ENCODE measurements at regions not wholly inside any gene's neighbourhood (a gene's known extent, or its start where the extent isn't known, plus 50 kb on each side); places are given as distances from the start of the nearest gene placed in this dataset.

GRCh38 chr7:79897166-79897565, 237.5 kb upstream of the GNAI1 start:
- Histone ChIP-seq H2AFZ (ENCODE audit: low read depth, low read length) (no peak overlapping the region), H3K4me3 (replicated peaks in 1 of 3; ENCODE audit: insufficient read depth in 1 of 3, low read depth in 1 of 3, low read length in 3 of 3) (no peak overlapping the region), H3K36me3 (ENCODE audit: control insufficient read depth in 2 of 2, extremely low read depth in 1 of 2, insufficient read depth in 2 of 2, low read length in 2 of 2) (no peaks in the 10 kb centered on the region), H3K27ac (ENCODE audit: insufficient read depth, low read depth, low read length) (no peak overlapping the region), H3K4me1 (ENCODE audit: control insufficient read depth, extremely low read depth, insufficient read depth, low read length) (no peaks in the 10 kb centered on the region), H3K9me3 (replicated peaks; ENCODE audit: control insufficient read depth, insufficient read depth, low read length) (no peaks in the 10 kb centered on the region), H3K9ac (replicated peaks; ENCODE audit: extremely low read depth, insufficient read depth, low read length) (no peak overlapping the region), H3K79me2 (ENCODE audit: control insufficient read depth, insufficient read depth, low read length) (no peaks in the 10 kb centered on the region), H3K9me1 (replicated peaks; ENCODE audit: control insufficient read depth, extremely low read depth, insufficient read depth, low read length) (no peaks in the 10 kb centered on the region), H3K4me2 (ENCODE audit: insufficient read depth, low read length) (no peak overlapping the region), H4K20me1 (replicated peaks; ENCODE audit: control insufficient read depth, extremely low read depth, insufficient read depth, low read length) (no peaks in the 10 kb centered on the region), H3K27me3 (ENCODE audit: control insufficient read depth in 2 of 2, insufficient read depth in 2 of 2, low read length in 2 of 2) (no peaks in the 10 kb centered on the region)
- DNase-seq (ENCODE audit: low read depth, low spot score) (no peak), FAIRE-seq (no peak)
- no TSS peak for BruUV-seq (replicated peaks)
- dilution Hi-C loops (cut with MboI; ENCODE audit: extremely low pct_ligation_motif_present, low sequenced_read_pairs) (no loop called here), intact Hi-C loops (cut with micrococcal nuclease) (no loop called here)
- POLR2A ChIA-PET = no interaction called here
- CTCF ChIA-PET = no interaction called here
- no peak for TF ChIP-seq JUN (IDR thresholded peaks at IDR 0.05; ENCODE audit: borderline replicate concordance, insufficient read depth, insufficient read length, low read depth)
- TF ChIP-seq EZH2 (IDR thresholded peaks at IDR 0.05; ENCODE audit: borderline replicate concordance, low read depth, low read length, severe bottlenecking) = no peak
- no peak for TF ChIP-seq CTCF (IDR thresholded peaks at IDR 0.05; ENCODE audit: extremely low read depth in 1 of 2, insufficient read depth in 1 of 2, low read depth in 1 of 2, low read length in 2 of 2)
- TF ChIP-seq MYC (IDR thresholded peaks at IDR 0.05; ENCODE audit: low read depth, low read length) = no peak
- no peak for TF ChIP-seq MAX (IDR thresholded peaks at IDR 0.05; ENCODE audit: insufficient read depth, insufficient read length)

- Histone ChIP-seq H3K9me1 (replicated peaks; ENCODE audit: control insufficient read depth, extremely low read depth, insufficient read depth, low read length) (no peaks in the 10 kb centered on the region), H3K4me3 (replicated peaks in 1 of 3; ENCODE audit: insufficient read depth in 1 of 3, low read depth in 1 of 3, low read length in 3 of 3) (no peak overlapping the region), H3K9me3 (replicated peaks; ENCODE audit: control insufficient read depth, insufficient read depth, low read length) (no peaks in the 10 kb centered on the region), H3K4me1 (ENCODE audit: control insufficient read depth, extremely low read depth, insufficient read depth, low read length) (no peaks in the 10 kb centered on the region), H3K4me2 (ENCODE audit: insufficient read depth, low read length) (no peak overlapping the region), H4K20me1 (replicated peaks; ENCODE audit: control insufficient read depth, extremely low read depth, insufficient read depth, low read length) (no peaks in the 10 kb centered on the region), H3K27ac (ENCODE audit: insufficient read depth, low read depth, low read length) (no peak overlapping the region), H2AFZ (ENCODE audit: low read depth, low read length) (no peak overlapping the region), H3K27me3 (ENCODE audit: control insufficient read depth in 2 of 2, insufficient read depth in 2 of 2, low read length in 2 of 2) (no peaks in the 10 kb centered on the region), H3K79me2 (ENCODE audit: control insufficient read depth, insufficient read depth, low read length) (no peaks in the 10 kb centered on the region), H3K9ac (replicated peaks; ENCODE audit: extremely low read depth, insufficient read depth, low read length) (no peak overlapping the region), H3K36me3 (ENCODE audit: control insufficient read depth in 2 of 2, extremely low read depth in 1 of 2, insufficient read depth in 2 of 2, low read length in 2 of 2) (no peaks in the 10 kb centered on the region)
- intact Hi-C loops (cut with micrococcal nuclease) = no loop called here
- TF ChIP-seq POLR2AphosphoS5 (IDR thresholded peaks at IDR 0.05; ENCODE audit: insufficient read depth, low read depth, low read length) (no peak), CTCF (IDR thresholded peaks at IDR 0.05; ENCODE audit: extremely low read depth in 1 of 2, insufficient read depth in 1 of 2, low read depth in 1 of 2, low read length in 2 of 2) (no peak), MAX (IDR thresholded peaks at IDR 0.05; ENCODE audit: insufficient read depth, insufficient read length) (no peak), FOS (IDR thresholded peaks at IDR 0.05; ENCODE audit: borderline replicate concordance, insufficient read depth, low read length) (no peak)
- ChIA-PET CTCF (interaction anchor here (1.6 kb wide), 1 partner anchor 10 kb away, joined by 7 read pairs; no protein-coding TSS in a partner anchor), POLR2A (no interaction called here)
- dilution Hi-C loops (cut with MboI; ENCODE audit: extremely low pct_ligation_motif_present, low sequenced_read_pairs) = no loop called here
- FAIRE-seq (no peak), DNase-seq (ENCODE audit: low read depth, low spot score) (no peak)
- BruUV-seq (replicated peaks) = no TSS peak
Observed at GRCh38 chr7:79893991-79894390, 240.6 kb upstream of the GNAI1 start.

Measured in endothelial cell of umbilical vein (primary cell).